HG03520 (cell line): ENCODE measurements at regions not wholly inside any gene's neighbourhood (a gene's known extent, or its start where the extent isn't known, plus 50 kb on each side); places are given as distances from the start of the nearest gene placed in this dataset.

ENCODE experiments used
- ATAC-seq: cut with Tn5 transposase; IDR thresholded peaks from one replicate; pipeline ENCODE4 v1.9.1; 2021; ENCODE audit warnings: mild to moderate bottlenecking, moderate library complexity; ENCODE audit not compliant: unreplicated experiment

DNA sequence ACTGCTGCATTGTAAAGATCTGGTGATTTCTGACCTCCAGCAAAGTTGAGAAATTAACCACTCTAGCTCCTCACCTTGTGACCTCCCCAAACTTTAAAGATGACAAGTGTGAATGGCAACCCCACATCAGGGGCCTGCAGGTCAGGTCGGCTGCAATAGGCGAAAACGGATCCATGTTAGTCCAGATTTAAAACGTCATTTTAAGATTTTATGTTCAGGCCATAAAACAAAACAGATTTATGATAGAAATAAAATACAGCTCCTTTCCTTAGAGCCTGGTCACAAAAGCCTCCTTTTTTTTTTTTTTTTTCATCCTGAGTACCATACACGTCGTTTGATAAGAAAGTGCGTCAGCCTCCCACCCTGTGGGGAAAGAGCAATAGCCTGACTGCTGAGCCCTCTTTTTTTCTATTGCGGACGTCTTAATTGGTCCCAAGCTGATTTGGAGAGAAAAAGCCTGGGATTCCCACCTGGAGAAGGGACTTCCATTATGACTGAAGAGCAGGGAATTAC is 519.2 kb upstream of the NOX3 start:
- no peak for ATAC-seq

DNA sequence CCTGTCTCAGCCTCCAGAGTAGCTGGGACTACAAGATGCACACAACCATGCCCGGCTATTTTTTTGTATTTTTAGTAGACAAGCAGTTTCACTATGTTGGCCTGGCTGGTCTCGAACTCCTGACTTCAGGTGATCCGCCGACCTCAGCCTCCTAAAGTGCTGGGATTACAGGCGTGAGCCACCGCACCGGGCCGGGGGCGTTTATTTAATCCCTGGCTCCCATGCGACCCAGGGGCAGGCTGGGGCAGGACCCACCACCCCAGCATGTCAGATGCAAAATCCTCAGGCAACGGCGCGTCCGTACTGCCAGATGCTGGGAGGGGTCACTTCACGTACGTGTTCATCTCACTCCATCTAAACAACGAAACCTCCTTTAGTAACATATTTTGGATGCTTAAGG is 518.7 kb upstream of the NOX3 start:
- ATAC-seq: no peak

DNA sequence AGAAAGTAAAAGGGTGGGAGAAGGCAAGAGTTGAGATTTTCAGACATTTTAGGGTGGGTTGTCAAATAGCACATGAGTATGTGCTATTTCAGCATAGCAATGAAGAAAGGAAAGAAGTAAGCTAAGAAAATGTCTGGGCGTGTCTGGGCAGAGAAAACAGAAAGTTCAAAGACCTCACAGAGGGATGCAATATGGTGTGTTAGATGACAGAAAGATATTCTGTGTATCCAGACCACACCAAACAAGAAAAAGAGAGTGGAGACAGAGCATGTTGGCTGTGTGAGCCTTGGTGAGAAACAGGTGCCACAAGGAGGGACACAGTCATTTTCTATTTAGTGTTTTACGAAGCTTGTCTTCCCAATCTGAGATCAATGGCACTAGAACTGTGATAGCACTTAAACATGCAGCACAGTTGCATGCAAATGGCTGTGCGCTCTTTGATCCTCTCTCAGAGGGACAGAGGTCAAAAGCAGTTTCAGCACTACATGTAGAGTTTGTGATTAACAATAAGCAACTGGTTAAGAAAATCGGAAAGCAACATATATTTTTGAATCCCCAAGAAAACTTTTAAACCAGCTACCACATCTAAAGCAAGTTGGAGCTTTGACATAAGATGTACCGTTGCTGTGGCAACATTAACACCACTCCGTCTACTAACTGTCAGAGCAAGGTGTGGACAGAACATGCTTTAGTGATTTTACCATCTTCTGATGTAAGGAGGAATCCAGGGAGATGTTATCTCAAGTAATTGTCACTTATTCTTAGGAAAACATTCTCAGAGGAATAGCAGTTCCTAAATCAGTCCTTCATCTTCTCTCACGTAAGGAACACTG is 515.5 kb upstream of the NOX3 start:
- ATAC-seq: no peak

DNA sequence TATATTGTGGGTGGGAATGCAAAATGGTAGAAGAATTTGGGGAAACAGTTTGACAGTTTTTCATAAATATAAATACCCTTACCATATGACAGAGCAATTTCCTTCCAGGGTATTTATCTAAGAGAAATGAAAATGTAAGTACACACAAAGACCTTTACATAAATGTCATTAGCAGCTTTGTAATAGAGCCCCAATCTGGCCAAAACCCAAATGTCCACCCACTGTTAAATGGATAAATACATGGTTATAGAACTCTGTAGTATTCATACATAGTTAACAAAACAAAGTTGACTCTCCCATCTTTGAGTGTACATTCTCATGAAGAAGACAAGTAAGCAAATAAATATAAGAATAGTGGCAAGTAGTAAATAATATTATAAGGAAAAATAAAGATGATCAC is 514.8 kb upstream of the NOX3 start:
- no peak for ATAC-seq

DNA sequence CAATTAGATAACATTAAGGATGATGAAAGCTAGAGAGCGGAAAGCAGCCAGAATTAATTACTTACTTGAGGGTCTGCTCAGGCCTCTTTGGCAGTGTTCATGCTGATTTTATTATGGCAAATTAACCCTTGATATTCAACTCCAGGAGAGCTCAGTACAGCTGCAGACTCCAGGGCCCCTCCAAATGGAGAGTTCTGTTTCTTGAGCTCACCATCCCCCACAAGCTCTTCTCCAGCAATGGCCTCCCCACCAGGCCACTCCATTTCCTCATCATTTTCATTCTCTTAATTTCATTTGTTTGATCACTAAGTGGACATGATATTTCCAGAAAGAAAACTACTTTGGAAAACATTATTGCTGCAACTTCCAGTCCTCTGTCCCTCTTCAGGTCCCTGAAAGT is 513.3 kb upstream of the NOX3 start:
- ATAC-seq: no peak

DNA sequence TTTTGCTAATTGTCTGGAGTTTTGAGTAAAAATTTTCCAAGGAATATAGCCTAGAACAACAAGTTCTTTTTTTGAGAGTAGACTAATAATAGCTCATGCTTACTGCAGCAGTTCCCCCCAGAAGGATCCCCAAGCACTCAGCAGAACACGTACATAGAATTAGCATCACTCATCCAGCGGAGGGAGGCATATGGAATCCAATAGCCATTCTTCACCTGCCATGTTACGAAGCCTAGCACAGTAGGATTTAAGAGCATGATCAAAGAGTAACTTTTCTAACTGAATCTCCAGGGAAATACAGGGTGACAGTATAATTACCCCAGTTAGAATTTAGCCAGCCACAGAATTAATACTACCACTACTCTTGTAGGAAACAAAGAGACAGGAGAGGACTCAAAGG is 511.7 kb upstream of the NOX3 start:
- ATAC-seq: no peak

DNA sequence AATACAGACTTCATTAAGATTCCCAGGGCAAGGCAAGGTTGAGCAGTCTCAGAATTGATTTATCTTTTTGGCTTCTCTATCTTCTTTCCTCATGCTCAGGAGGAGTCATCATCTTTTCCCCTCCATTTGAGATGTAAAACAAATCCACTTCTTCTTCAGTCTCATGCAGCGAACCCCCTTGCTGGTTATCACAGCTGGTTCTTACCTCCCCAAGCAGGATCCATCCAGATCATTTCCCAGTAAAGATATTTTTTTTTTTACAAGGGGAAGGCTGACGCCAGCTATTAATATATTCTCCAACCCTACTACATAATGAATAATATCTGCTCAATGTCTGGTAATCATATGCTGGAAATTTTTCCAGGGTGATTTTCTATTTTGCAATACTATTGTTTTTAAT is 508.9 kb upstream of the NOX3 start:
- no peak for ATAC-seq

DNA sequence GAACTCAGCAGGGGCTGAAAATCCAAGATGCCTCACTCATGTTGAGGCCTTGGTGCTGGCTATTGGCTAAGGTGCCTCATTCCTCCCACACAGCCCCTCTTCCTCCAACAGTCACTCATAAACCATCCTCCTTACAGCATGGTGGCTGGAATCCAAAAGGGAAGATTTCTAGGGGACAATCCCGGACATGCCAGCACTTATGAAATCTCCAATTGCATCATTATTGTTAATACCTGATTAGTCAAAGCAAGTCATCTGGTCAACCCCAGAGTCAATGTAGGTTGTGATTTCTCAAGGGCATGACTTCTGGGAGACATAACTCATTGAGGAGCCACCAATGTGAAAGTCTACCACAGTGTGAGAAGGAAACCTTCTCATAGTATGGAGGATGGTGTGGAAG is 506.6 kb upstream of the NOX3 start:
- no peak for ATAC-seq

DNA sequence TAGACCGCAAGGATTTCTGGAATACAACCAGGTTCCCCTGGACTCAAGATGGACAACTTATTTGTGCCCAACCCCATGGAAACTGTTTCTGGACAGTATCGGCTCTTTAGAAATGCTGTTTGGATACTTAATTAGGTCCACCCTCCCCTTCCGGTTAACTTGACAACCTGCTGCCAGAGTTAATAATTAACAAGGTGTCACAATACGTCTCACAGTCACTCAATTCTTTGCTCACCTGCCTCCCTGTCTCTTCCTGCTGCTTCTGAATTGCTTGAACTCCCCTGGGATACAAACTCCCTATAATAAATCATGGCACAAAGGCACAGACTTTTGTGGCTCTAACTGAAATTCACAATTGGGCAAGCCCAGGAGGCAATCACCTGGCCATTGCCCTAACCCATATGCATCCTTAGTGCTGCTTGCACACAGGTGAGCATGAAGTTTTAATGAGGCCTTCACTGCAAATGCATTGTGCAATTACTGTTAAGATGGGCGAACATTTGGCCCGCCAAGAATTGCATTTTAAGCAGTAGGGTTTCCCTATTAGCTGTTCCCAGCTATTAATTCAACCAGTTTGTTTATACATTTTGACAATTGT is 504.4 kb upstream of the NOX3 start:
- no peak for ATAC-seq

DNA sequence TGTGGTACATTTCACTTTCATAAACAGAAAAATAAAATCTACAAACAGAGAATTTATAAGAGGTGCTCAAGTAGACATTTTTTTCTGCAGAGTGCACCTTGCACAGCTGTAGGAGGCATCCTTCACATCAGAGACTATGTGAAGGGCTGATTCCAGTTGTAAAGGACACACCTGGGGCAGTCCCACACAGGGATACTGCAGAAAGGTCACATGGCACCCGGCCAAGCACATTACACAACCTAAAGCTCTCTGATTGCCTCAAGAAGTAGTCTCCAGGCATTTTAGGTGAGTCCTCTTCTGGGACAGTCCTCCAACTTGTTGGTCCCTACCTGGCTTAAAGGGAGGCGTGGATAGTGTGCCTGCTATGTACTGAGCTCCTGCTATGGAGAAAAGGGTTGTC is 502.9 kb upstream of the NOX3 start:
- ATAC-seq: no peak

DNA sequence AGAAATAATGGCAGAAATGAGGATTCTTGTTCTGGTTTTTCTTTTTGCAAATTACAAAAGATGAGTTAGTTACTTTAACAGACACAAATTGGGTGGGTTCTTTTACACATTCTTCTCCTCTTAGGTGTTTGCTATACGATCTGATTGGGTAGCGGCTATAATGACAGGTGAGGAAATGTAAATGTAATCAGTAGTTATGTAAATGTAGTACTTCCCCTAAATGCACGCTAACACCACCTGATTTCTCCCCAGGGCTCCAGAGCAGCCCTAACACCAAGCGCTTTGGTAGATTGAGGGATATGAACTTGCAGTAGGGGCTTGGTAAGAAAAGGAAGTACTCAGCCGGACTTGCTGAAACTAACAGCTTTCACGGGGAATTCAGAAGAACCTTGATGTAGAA is 499.4 kb upstream of the NOX3 start:
- no peak for ATAC-seq

DNA sequence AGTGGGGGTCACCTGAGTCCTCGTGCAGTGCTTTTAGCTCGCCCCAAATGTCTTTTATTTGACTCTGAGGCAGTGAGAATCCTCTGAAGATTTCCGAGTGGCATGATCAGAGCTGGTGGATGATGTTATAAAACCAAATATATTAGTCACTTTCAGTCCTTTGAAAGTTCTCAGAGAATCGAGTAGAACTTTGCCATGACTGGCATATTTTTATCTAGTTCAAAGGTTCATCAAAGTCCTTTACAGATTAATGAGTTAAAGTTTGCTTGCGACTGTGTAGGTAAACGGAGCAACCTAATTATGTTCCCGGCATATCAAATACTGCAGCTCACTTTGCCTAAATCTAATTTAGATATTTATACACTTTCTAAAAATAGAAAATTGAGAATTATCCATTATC is 498.5 kb upstream of the NOX3 start:
- no peak for ATAC-seq

DNA sequence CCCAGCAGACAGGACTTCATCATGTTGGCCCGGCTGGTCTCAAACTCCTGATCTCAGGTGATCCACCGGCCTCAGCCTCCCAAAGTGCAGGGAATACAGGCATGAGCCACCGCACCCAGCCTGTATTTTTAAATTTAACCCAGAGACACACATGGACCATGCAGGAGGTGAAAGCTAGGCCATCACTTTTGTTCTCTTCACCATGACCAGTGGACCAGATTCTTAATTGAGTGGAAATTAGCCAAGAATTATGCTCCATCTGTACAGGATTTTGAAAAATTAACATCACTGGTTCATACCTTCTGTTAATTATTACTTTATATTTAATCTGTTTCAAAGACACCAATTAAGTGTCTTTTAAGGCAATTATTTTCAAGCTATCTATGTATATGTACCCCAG is 493.6 kb upstream of the NOX3 start:
- no peak for ATAC-seq

DNA sequence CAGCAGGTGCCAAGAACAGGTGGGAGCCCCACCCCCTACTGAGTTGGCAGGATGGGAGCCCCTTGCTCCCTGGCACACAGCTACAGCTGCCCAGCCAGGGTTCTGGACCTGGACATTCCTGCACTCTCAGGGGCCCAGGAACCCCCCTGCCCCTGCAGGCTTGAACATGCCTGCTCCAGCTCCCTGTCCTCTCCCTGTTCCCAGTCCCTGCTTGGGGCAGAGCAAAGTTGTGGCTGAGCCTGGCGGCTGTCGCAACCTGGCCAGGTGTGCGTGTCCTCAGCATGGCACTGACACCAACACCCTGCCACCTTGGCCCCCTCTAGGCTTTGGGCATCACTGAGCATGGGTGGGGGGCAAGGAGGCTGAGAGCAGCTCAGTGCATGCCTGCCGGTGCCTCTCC is 491.2 kb upstream of the NOX3 start:
- no peak for ATAC-seq

DNA sequence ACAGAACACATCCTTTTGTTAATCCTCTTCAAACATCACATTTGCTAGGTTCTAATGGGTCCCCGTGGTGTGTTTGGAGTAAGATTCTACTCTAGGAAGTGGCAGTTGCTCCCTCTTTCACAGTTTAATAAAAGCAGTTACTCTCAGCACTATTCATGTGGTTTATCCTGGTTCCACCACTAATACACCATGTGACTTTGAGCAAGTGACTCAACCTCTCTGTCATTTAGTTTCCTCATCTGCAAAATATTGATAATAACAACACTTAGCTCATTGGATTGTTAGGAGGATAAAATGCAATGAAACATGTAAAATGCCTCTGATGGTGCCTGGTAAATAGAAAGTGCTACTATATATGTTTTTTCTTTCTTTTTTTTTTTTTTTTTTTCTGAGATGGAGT is 488.0 kb upstream of the NOX3 start:
- no peak for ATAC-seq

DNA sequence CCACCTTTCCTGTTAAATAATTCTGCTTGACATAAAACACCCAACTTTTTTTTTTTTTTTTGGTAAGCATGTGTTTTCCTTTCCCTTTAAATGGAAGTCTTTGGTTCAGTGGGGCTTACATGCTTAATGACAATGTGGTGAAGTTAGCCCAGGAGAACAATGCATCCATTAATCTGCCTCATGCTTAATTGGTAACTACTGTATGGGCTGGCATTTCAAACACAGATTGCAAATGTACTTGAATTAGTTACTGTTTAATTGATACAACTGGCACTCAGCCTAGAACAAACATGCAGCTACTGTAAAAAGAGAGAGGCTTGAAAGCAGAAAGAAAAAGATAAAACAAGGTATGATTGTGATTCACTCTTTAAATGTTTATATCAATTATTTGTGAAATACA is 483.6 kb upstream of the NOX3 start:
- no peak for ATAC-seq

DNA sequence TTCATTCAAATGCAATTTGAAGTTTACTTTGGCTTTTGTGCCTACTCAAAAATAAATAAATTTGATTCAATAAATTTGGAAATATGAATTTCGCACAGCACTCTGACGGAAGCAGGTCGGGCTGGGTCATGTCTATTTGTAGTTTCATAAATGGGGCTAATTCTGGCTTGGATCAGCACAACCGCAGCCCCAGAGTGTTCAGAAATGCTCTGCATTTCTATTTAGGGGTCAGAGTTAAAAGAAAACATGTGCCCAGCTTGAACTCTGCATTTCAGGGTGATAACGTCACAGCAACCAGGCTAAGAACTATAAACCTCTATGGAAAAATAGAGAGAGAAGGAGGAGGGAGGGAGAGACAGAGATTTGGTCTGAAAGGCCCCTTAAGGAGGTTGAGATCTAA is 480.9 kb upstream of the NOX3 start:
- no peak for ATAC-seq

DNA sequence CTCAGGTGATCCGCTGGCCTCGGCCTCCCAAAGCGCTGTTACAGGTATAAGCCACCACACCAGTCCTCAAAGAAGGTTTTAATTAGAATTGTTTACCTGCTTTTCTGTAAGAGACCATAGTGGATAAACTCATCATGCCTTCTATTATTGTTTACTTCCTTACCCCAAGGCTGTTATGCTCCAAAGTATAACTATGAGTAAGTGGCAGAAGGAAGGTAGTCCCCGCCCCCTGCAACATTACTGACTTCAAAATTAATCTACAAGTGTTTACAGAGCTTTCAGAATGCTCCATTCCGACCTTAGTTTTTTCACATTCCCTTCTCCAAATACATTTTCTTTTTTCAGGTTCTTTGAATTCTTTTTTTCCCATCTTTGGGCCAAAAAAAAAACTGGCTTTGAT is 480.5 kb upstream of the NOX3 start:
- no peak for ATAC-seq

DNA sequence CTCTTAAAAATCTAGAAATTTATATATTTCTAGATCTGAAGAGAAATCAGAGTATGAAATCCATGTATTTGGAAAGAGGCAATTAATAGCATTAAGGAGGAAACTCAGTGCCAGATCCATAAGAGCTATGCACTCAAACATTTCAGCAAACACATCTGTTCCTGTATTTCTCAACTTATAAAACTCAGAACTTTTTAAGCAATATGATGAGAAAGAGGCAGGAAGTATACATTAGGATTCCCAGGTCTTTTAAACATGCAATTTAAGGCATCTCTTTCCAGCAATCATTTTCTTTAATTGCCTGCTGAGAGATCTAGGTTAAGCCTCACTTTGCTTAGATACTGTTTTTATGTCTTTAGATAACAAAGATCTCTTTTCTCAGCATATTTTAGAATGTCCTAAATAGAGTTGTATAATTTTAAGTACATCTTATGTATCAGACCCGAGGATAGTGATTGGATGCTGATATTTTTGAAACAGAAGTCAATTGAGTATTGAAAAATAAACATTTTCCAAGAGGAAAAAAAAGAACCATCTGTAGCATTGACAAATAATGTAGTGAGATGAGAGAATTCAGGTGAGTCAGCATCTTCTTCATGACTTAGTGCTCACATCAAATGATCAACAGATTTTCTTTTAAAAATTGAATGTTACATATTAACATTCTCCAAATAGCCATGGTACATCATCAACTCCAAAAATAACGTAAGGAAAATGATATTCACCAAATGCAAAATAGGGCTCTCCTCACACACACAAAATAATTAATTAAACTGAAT is 461.4 kb upstream of the NOX3 start:
- ATAC-seq: no peak

DNA sequence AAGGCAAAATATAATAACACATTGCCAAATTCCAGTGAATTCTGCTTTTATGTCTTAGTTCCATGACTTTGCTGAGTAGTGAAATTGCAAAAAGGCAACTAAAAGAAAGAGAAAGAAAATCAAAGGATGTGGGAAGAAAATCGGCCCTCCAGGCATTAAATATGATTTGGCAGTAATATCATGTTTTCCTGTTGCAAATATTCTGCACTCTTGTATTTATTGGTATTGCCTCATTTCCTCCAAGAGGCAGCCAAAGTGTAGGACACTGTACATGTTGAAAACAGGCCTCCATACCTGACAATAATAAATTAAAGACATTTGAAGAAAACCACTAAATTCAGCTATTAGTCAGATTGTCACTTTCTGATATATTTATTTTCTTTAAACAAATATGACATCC is 460.0 kb upstream of the NOX3 start:
- no peak for ATAC-seq

DNA sequence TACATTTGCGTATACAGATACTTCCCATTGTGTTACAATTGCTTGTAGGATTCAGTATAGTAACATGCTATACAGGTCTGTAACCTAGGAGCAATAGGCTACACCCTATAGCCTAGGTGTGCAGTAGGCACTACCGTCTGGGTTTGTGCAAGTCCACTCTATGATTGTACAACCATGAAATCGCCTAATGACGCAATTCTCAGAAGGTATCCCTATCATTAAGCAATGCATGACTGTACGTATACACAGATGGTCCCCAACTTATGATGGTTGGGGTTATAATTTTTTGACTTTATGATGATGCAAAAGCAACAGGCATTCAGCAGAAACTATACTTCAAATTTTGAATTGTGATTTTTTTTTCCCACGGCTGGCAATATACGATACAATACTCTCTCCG is 458.2 kb upstream of the NOX3 start:
- ATAC-seq: no peak

DNA sequence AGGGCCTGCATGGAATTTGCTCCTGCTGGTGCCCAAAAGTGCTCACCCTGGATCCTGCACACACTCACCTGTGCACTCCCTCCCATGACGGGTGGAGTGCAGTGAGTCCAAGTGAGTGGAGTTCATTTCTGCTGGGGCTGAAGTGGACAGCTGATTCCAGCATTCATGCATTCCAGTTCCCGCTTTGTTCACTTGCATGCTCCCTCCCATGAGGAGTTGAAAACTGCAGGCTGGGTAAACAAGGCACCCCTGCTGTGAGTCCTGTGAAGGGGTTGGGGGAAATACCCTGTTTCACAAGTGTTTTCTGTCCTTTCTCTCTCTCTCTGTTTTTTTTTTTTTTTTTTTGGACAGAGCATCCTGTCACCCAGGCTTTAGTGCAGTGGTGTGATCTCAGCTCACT is 454.1 kb upstream of the NOX3 start:
- ATAC-seq: no peak
